Mesendoderm (in vitro differentiated cells): ENCODE measurements at regions not wholly inside any gene's neighbourhood (a gene's known extent, or its start where the extent isn't known, plus 50 kb on each side); places are given as distances from the start of the nearest gene placed in this dataset.

ENCODE experiments used
- DNase-seq: peaks from one replicate; pipeline ENCODE4 v3.0.0; 2013
- H2AK5ac ChIP-seq: 2 replicates; pipeline ENCODE4 v1.6.1; 2013; ENCODE audit warnings: low read length, inconsistent platforms
- H2BK120ac ChIP-seq: 2 replicates; pipeline ENCODE4 v1.6.1; 2013; ENCODE audit warnings: low read depth, mild to moderate bottlenecking, low read length, moderate library complexity, mixed read lengths
- H2BK15ac ChIP-seq: replicated peaks from 2 replicates; pipeline ENCODE4 v1.6.1; 2013; ENCODE audit warnings: low read depth, mild to moderate bottlenecking, moderate library complexity
- H2BK5ac ChIP-seq: 2 replicates; pipeline ENCODE4 v1.6.1; 2013; ENCODE audit warnings: low read length, inconsistent platforms
- H3K18ac ChIP-seq: 2 replicates; pipeline ENCODE4 v1.6.1; 2013; ENCODE audit warnings: mild to moderate bottlenecking, low read length, mixed read lengths
- H3K23ac ChIP-seq: one replicate; pipeline ENCODE4 v1.6.1; 2013; ENCODE audit warnings: low read length
- H3K27ac ChIP-seq: 2 replicates; pipeline ENCODE4 v1.5.1; 2013; ENCODE audit warnings: low read depth, mild to moderate bottlenecking, inconsistent platforms, low read length, moderate library complexity
- H3K27me3 ChIP-seq: 2 replicates; pipeline ENCODE4 v1.6.1; 2013; ENCODE audit warnings: low read length, control low read depth, mild to moderate bottlenecking, inconsistent platforms; ENCODE audit not compliant: insufficient read depth, poor library complexity
- H3K36me3 ChIP-seq: 2 replicates; pipeline ENCODE4 v1.6.1; 2013; ENCODE audit warnings: low read length, inconsistent platforms; ENCODE audit not compliant: control insufficient read depth, insufficient read depth
- H3K4ac ChIP-seq: one replicate; pipeline ENCODE4 v1.6.1; 2013; ENCODE audit warnings: low read depth, mild to moderate bottlenecking, low read length, moderate library complexity
- H3K4me1 ChIP-seq: 2 replicates; pipeline ENCODE4 v1.6.1; 2013; ENCODE audit warnings: low read depth, low read length, inconsistent platforms; ENCODE audit not compliant: control insufficient read depth
- H3K4me2 ChIP-seq: 2 replicates; pipeline ENCODE4 v1.6.1; 2013; ENCODE audit warnings: low read length
- H3K4me3 ChIP-seq: 2 replicates; pipeline ENCODE4 v1.5.1; 2013; ENCODE audit warnings: mild to moderate bottlenecking, low read length
- H3K56ac ChIP-seq: one replicate; pipeline ENCODE4 v1.6.1; 2013; ENCODE audit warnings: low read length
- H3K79me1 ChIP-seq: 2 replicates; pipeline ENCODE4 v1.6.1; 2013; ENCODE audit warnings: low read length, inconsistent platforms
- H3K79me2 ChIP-seq: 2 replicates; pipeline ENCODE4 v1.6.1; 2013; ENCODE audit warnings: mild to moderate bottlenecking, low read length; ENCODE audit not compliant: control insufficient read depth, insufficient read depth
- H3K9ac ChIP-seq: 2 replicates; pipeline ENCODE4 v1.6.1; 2013; ENCODE audit warnings: low read length, inconsistent platforms
- H4K5ac ChIP-seq: one replicate; pipeline ENCODE4 v1.6.1; 2013; ENCODE audit warnings: low read length
- H4K8ac ChIP-seq: one replicate; pipeline ENCODE4 v1.6.1; 2013; ENCODE audit warnings: low read depth, mild to moderate bottlenecking, control low read depth, low read length, moderate library complexity
- WGBS: extraction: QIAGEN DNeasy Blood & Tissue Kit; methylation state at CpG from one replicate; pipeline ENCODE4 v1.1.7; 2013; ENCODE audit warnings: low lambda C conversion rate, missing lambda C conversion rate; ENCODE audit not compliant: insufficient coverage; ENCODE audit errors: extremely low coverage; 5-methylcytosine and 5-hydroxymethylcytosine counted together

DNA sequence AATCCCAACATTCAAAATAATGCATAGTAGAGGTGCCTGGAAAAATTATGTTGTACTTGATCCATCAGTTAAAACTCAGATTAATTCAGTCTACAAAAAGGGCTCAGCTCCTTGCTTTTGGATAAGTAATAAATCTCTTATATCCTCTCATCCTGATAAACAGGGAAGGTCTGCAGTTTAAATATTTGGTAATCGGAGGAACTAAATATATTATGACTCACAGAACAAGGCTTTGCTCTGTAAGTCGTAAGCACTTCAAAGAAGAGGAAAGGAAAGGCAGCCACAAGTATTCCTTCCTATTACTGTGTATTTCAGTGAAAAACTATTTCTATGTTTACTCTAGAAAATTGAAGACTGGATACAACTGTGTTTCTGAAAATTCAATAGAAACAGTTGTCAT lies 757.9 kb downstream of the CDY2B start:
- no peak overlapping the region for H3K18ac ChIP-seq
- no CpG with 5 or more reads among the region's 2 CpGs for WGBS
- no peaks in the 10 kb centered on the region for H3K36me3 ChIP-seq
- H3K23ac ChIP-seq: no peak overlapping the region
- H3K4me2 ChIP-seq: no peak overlapping the region
- no peak overlapping the region for H4K5ac ChIP-seq
- no peaks in the 10 kb centered on the region for H3K4me1 ChIP-seq
- H3K4ac ChIP-seq: no peak overlapping the region
- H3K56ac ChIP-seq: no peak overlapping the region
- H2BK5ac ChIP-seq: no peak overlapping the region
- no peaks in the 10 kb centered on the region for H3K79me1 ChIP-seq
- no peaks in the 10 kb centered on the region for H3K79me2 ChIP-seq
- no peak for DNase-seq
- no peak overlapping the region for H4K8ac ChIP-seq
- no peak overlapping the region for H3K9ac ChIP-seq
- no peak overlapping the region for H2BK120ac ChIP-seq
- no peak overlapping the region for H3K4me3 ChIP-seq
- H2BK15ac ChIP-seq: no peak overlapping the region
- H3K27ac ChIP-seq: no peak overlapping the region
- H3K27me3 ChIP-seq: no peaks in the 10 kb centered on the region
- no peak overlapping the region for H2AK5ac ChIP-seq

DNA sequence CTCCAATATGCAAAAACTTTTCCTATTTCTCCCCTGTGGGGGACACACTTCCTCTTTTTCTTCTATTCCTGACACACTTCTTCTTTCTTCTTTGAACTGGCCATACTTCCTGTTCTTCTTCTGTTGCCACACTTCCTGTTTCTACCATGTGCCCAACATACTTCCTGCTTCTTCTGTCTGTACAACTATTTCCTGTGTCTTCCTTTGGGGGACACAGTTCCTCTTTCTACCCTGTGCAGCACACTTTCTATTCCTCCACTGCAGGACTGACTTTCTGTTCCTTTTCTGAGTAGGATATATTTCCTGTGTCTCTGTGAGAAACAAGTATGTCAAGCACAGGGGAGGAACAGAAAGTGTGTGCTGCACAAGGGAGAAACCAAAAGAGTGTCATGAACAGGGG lies 794.7 kb downstream of the CDY2B start:
- Histone ChIP-seq H3K4me2 (no peak overlapping the region), H3K4me1 (no peaks in the 10 kb centered on the region), H3K56ac (no peak overlapping the region), H3K27ac (no peak overlapping the region), H2BK15ac (no peak overlapping the region), H3K4ac (no peak overlapping the region), H3K79me2 (no peaks in the 10 kb centered on the region), H3K79me1 (no peaks in the 10 kb centered on the region), H2AK5ac (no peak overlapping the region), H2BK120ac (no peak overlapping the region), H3K36me3 (no peaks in the 10 kb centered on the region), H3K18ac (no peak overlapping the region), H3K23ac (no peak overlapping the region), H4K8ac (no peak overlapping the region), H3K9ac (no peak overlapping the region), H4K5ac (no peak overlapping the region), H3K4me3 (no peak overlapping the region), H2BK5ac (no peak overlapping the region), H3K27me3 (no peaks in the 10 kb centered on the region)
- no peak for DNase-seq

DNA sequence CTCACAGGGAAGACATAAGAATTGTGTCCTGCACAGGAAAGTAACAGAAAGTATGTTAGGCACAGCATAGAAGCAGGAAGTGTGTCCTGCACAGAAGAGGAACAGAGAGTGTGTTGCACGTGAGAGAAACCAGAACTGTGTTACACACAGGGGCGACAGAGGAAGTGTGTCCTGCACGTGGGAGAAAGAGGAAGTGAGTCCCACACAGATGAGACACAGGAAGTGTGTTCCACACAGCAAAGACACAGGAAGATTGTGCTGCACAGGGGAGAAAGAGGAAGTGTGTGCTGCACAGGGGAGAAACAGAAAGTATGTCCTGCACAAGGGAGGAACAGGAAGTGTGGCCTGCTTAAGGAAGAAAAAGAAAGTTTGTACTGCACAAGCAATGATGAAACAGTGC lies 800.1 kb downstream of the CDY2B start:
- Histone ChIP-seq H4K8ac (no peak overlapping the region), H2AK5ac (no peak overlapping the region), H2BK15ac (no peak overlapping the region), H3K9ac (no peak overlapping the region), H3K56ac (no peak overlapping the region), H3K79me2 (no peaks in the 10 kb centered on the region), H2BK5ac (no peak overlapping the region), H3K4me3 (no peak overlapping the region), H3K36me3 (no peaks in the 10 kb centered on the region), H3K4ac (no peak overlapping the region), H3K4me1 (no peaks in the 10 kb centered on the region), H3K27ac (no peak overlapping the region), H3K4me2 (no peak overlapping the region), H3K79me1 (no peaks in the 10 kb centered on the region), H2BK120ac (no peak overlapping the region), H3K27me3 (no peaks in the 10 kb centered on the region), H3K18ac (no peak overlapping the region), H4K5ac (no peak overlapping the region), H3K23ac (no peak overlapping the region)
- no peak for DNase-seq
- no CpG with 5 or more reads among the region's 3 CpGs for WGBS

DNA sequence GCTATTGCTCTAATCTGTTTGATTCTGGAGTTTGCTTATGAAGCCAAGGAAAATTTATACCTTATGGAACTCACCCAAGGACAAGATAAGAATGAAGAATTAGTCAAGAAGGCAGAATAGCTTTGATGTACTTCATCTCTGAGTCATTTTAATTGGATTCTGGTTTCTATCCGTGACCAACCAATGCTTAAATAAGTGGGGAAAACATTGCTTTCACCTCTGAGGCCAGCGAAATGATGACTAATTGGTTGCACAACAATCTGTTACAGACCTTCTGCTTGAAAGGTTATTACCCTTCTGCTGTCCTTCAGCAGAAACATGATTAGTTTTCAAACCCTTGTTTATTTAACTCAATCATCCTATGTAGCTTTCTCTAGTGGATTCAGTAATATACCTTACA lies 812.7 kb downstream of the CDY2B start:
- Histone ChIP-seq H3K9ac (no peak overlapping the region), H3K4me2 (no peak overlapping the region), H3K56ac (no peak overlapping the region), H3K79me1 (no peaks in the 10 kb centered on the region), H3K36me3 (no peaks in the 10 kb centered on the region), H3K4ac (no peak overlapping the region), H3K23ac (no peak overlapping the region), H3K18ac (no peak overlapping the region), H2BK15ac (no peak overlapping the region), H2AK5ac (no peak overlapping the region), H2BK5ac (no peak overlapping the region), H3K79me2 (no peaks in the 10 kb centered on the region), H3K4me1 (no peaks in the 10 kb centered on the region), H2BK120ac (no peak overlapping the region), H4K5ac (no peak overlapping the region), H3K27me3 (no peaks in the 10 kb centered on the region), H3K4me3 (no peak overlapping the region), H3K27ac (no peak overlapping the region), H4K8ac (no peak overlapping the region)
- no peak for DNase-seq
- WGBS: no CpG with 5 or more reads among the region's 2 CpGs

DNA sequence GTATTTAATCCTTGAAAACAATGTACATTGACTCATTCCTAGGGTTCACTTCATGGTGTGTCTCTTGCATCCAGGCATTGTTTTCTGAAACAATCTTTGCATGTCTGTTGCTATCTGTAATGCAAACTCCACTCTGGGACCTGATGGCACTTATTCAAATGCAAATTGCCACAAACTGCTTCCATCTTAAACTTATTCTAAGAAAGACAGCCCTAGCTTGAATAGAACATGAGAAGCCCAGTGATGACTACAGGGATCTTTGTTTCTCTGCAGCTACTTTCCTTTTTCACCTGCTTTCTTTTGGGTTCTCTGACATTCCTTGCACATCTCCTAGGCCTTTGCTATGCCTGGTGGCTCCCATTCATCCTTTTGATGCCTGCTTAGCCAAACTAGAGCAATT lies 827.0 kb downstream of the CDY2B start:
- Histone ChIP-seq H3K18ac (no peak overlapping the region), H3K79me1 (no peaks in the 10 kb centered on the region), H3K79me2 (no peaks in the 10 kb centered on the region), H3K27ac (no peak overlapping the region), H3K56ac (no peak overlapping the region), H3K23ac (no peak overlapping the region), H4K8ac (no peak overlapping the region), H2BK120ac (no peak overlapping the region), H2BK15ac (no peak overlapping the region), H3K4me1 (no peaks in the 10 kb centered on the region), H2AK5ac (no peak overlapping the region), H3K4me2 (no peak overlapping the region), H2BK5ac (no peak overlapping the region), H3K4me3 (no peak overlapping the region), H3K4ac (no peak overlapping the region), H3K27me3 (no peaks in the 10 kb centered on the region), H3K36me3 (no peaks in the 10 kb centered on the region), H4K5ac (no peak overlapping the region), H3K9ac (no peak overlapping the region)
- DNase-seq: peak; percentile 30

DNA sequence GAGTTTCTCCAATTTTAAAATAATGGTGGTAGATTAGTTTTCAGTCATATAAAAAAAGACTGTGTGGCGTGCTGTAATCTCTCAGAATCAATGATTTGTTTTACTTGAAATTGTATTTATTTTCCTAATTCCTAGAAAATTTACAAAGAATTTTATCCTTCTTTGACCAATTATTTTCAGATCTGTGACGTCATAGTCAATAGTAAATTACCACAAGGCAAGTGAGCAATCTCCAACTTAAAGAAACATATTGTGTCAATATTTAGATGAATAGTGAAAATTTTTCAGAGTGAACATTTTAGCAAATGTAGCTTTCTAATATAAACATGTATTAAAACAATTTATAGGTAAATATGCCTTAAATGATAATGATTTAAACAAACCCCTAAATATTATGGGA lies 829.6 kb downstream of the CDY2B start:
- H2AK5ac ChIP-seq: no peak overlapping the region
- H2BK120ac ChIP-seq: no peak overlapping the region
- H4K5ac ChIP-seq: no peak overlapping the region
- H3K79me2 ChIP-seq: no peaks in the 10 kb centered on the region
- H3K4me3 ChIP-seq: no peak overlapping the region
- no peak overlapping the region for H3K56ac ChIP-seq
- no peaks in the 10 kb centered on the region for H3K36me3 ChIP-seq
- H4K8ac ChIP-seq: no peak overlapping the region
- no peaks in the 10 kb centered on the region for H3K27me3 ChIP-seq
- no peak overlapping the region for H3K4ac ChIP-seq
- no peak overlapping the region for H2BK15ac ChIP-seq
- no peak overlapping the region for H3K18ac ChIP-seq
- no peak overlapping the region for H3K27ac ChIP-seq
- no peaks in the 10 kb centered on the region for H3K4me1 ChIP-seq
- DNase-seq: no peak
- no peaks in the 10 kb centered on the region for H3K79me1 ChIP-seq
- H2BK5ac ChIP-seq: no peak overlapping the region
- no peak overlapping the region for H3K23ac ChIP-seq
- H3K9ac ChIP-seq: no peak overlapping the region
- H3K4me2 ChIP-seq: no peak overlapping the region
- WGBS: no CpG with 5 or more reads among the region's 2 CpGs
